Activated CD4-positive, alpha-beta T cell treated with anti-CD3 and anti-CD28 coated beads, Interleukin-2, amount 10 ng/mL, durations not matched to agents 24 days and 14 days (primary cell): ENCODE measurements at regions not wholly inside any gene's neighbourhood (a gene's known extent, or its start where the extent isn't known, plus 50 kb on each side); places are given as distances from the start of the nearest gene placed in this dataset.

Source experiments
- DNase-seq: peaks from one replicate; pipeline ENCODE4 v3.0.0; 2022
- H3K27ac Mint-ChIP-seq: one replicate; pipeline ENCODE4 v1.8.0; 2022; ENCODE audit warnings: mild to moderate bottlenecking, mixed read lengths
- H3K27me3 Mint-ChIP-seq: one replicate; pipeline ENCODE4 v1.8.0; 2022; ENCODE audit warnings: mixed read lengths
- H3K36me3 Mint-ChIP-seq: one replicate; pipeline ENCODE4 v1.8.0; 2022; ENCODE audit warnings: low read depth, mild to moderate bottlenecking, mixed read lengths
- H3K4me1 Mint-ChIP-seq: one replicate; pipeline ENCODE4 v1.8.0; 2021; ENCODE audit warnings: mixed read lengths
- H3K4me3 Mint-ChIP-seq: one replicate; pipeline ENCODE4 v1.8.0; 2022; ENCODE audit warnings: mild to moderate bottlenecking, moderate library complexity, mixed read lengths
- H3K9me3 Mint-ChIP-seq: one replicate; pipeline ENCODE4 v1.8.0; 2021; ENCODE audit warnings: mixed read lengths
- intact Hi-C: fragments of 100-400 bp; cut with micrococcal nuclease; formaldehyde crosslinking; loops from one replicate; pipeline ENCODE4 v1.15.1; 2023

- Mint-ChIP-seq H3K36me3 (no peaks in the 10 kb centered on the region), H3K9me3 (no peaks in the 10 kb centered on the region), H3K27me3 (no peaks in the 10 kb centered on the region), H3K4me1 (no peaks in the 10 kb centered on the region), H3K4me3 (no peak overlapping the region), H3K27ac (no peak overlapping the region)
- DNase-seq = no peak
- intact Hi-C loops = no loop called here
Measured at GRCh38 chr4:180657881-180658280, 1585.3 kb upstream of the TENM3 start.

- DNase-seq = peak; percentile 85
- Mint-ChIP-seq H3K27ac (no peak overlapping the region), H3K9me3 (no peaks in the 10 kb centered on the region), H3K27me3 (no peaks in the 10 kb centered on the region), H3K4me3 (no peak overlapping the region), H3K36me3 (no peaks in the 10 kb centered on the region), H3K4me1 (no peaks in the 10 kb centered on the region)
- intact Hi-C loops = loop anchor here (5.0 to 10.0 kb wide), 2 partner anchors 650 to 798 kb away; no protein-coding TSS in a partner anchor
Measured at GRCh38 chr4:180664766-180665368, 1578.3 kb upstream of the TENM3 start.

GRCh38 chr4:180665481-180665880 is 1577.7 kb upstream of the TENM3 start:
- Mint-ChIP-seq H3K4me3 (no peak overlapping the region), H3K4me1 (no peaks in the 10 kb centered on the region), H3K27ac (no peak overlapping the region), H3K27me3 (no peaks in the 10 kb centered on the region), H3K36me3 (no peaks in the 10 kb centered on the region), H3K9me3 (no peaks in the 10 kb centered on the region)
- intact Hi-C loops = loop anchor here (5.0 to 10.0 kb wide), 2 partner anchors 649 to 798 kb away; no protein-coding TSS in a partner anchor
- no peak for DNase-seq

- no peak overlapping the region for H3K27ac Mint-ChIP-seq
- DNase-seq = peak; percentile 61
- H3K4me1 Mint-ChIP-seq = no peaks in the 10 kb centered on the region
- H3K9me3 Mint-ChIP-seq = no peaks in the 10 kb centered on the region
- intact Hi-C loops = loop anchor here (5.0 to 10.0 kb wide), 2 partner anchors 649 to 799 kb away; no protein-coding TSS in a partner anchor
- no peaks in the 10 kb centered on the region for H3K27me3 Mint-ChIP-seq
- no peak overlapping the region for H3K4me3 Mint-ChIP-seq
- no peaks in the 10 kb centered on the region for H3K36me3 Mint-ChIP-seq
Measured at GRCh38 chr4:180665994-180666824, 1577.0 kb upstream of the TENM3 start.

GRCh38 chr4:180668732-180669131 is 1574.5 kb upstream of the TENM3 start:
- Mint-ChIP-seq H3K4me1 (no peaks in the 10 kb centered on the region), H3K4me3 (no peak overlapping the region), H3K27me3 (no peaks in the 10 kb centered on the region), H3K36me3 (no peaks in the 10 kb centered on the region), H3K9me3 (no peaks in the 10 kb centered on the region), H3K27ac (no peak overlapping the region)
- intact Hi-C loops = loop anchor here (5.0 to 10.0 kb wide), 2 partner anchors 646 to 801 kb away; no protein-coding TSS in a partner anchor
- no peak for DNase-seq

- no peak overlapping the region for H3K27ac Mint-ChIP-seq
- intact Hi-C loops = loop anchor here (5.0 to 10.0 kb wide), 2 partner anchors 645 to 802 kb away; no protein-coding TSS in a partner anchor
- no peaks in the 10 kb centered on the region for H3K36me3 Mint-ChIP-seq
- no peak overlapping the region for H3K4me3 Mint-ChIP-seq
- no peak for DNase-seq
- H3K27me3 Mint-ChIP-seq = no peaks in the 10 kb centered on the region
- no peaks in the 10 kb centered on the region for H3K9me3 Mint-ChIP-seq
- H3K4me1 Mint-ChIP-seq = no peaks in the 10 kb centered on the region
Measured at GRCh38 chr4:180669680-180670079, 1573.5 kb upstream of the TENM3 start.

GRCh38 chr4:180674619-180675358 is 1568.4 kb upstream of the TENM3 start:
- Mint-ChIP-seq H3K27me3 (no peaks in the 10 kb centered on the region), H3K9me3 (no peaks in the 10 kb centered on the region), H3K36me3 (no peaks in the 10 kb centered on the region), H3K27ac (no peak overlapping the region), H3K4me3 (no peak overlapping the region), H3K4me1 (no peaks in the 10 kb centered on the region)
- intact Hi-C loops = no loop called here
- DNase-seq = no peak

- H3K36me3 Mint-ChIP-seq = no peaks in the 10 kb centered on the region
- no peaks in the 10 kb centered on the region for H3K9me3 Mint-ChIP-seq
Measured at GRCh38 chr4:180675359-180675650, 1567.9 kb upstream of the TENM3 start.

GRCh38 chr4:180680305-180680704 is 1562.9 kb upstream of the TENM3 start:
- Mint-ChIP-seq H3K27ac (no peak overlapping the region), H3K9me3 (no peaks in the 10 kb centered on the region), H3K27me3 (no peaks in the 10 kb centered on the region), H3K4me1 (no peaks in the 10 kb centered on the region), H3K36me3 (no peaks in the 10 kb centered on the region), H3K4me3 (no peak overlapping the region)
- DNase-seq = no peak
- intact Hi-C loops = no loop called here

More at GRCh38 chr4:180675359-180675650, 1567.9 kb upstream of the TENM3 start:
- no peak for DNase-seq
- Mint-ChIP-seq H3K27me3 (no peaks in the 10 kb centered on the region), H3K4me3 (no peak overlapping the region), H3K4me1 (no peaks in the 10 kb centered on the region), H3K27ac (no peak overlapping the region)
- intact Hi-C loops = no loop called here

- Mint-ChIP-seq H3K36me3 (no peaks in the 10 kb centered on the region), H3K27me3 (no peaks in the 10 kb centered on the region), H3K27ac (no peak overlapping the region), H3K4me1 (no peaks in the 10 kb centered on the region), H3K4me3 (no peak overlapping the region), H3K9me3 (no peaks in the 10 kb centered on the region)
- no peak for DNase-seq
- intact Hi-C loops = no loop called here
Measured at GRCh38 chr4:180682776-180683175, 1560.4 kb upstream of the TENM3 start.

- intact Hi-C loops = no loop called here
- Mint-ChIP-seq H3K4me3 (no peak overlapping the region), H3K9me3 (no peaks in the 10 kb centered on the region), H3K36me3 (no peaks in the 10 kb centered on the region), H3K27me3 (no peaks in the 10 kb centered on the region), H3K27ac (no peak overlapping the region), H3K4me1 (no peaks in the 10 kb centered on the region)
- no peak for DNase-seq
Measured at GRCh38 chr4:180683186-180683585, 1560.0 kb upstream of the TENM3 start.

GRCh38 chr4:180688480-180688879 is 1554.7 kb upstream of the TENM3 start:
- Mint-ChIP-seq H3K4me1 (no peaks in the 10 kb centered on the region), H3K27me3 (no peaks in the 10 kb centered on the region), H3K9me3 (no peaks in the 10 kb centered on the region), H3K4me3 (no peak overlapping the region), H3K36me3 (no peaks in the 10 kb centered on the region), H3K27ac (no peak overlapping the region)
- DNase-seq = no peak
- intact Hi-C loops = no loop called here

- H3K4me1 Mint-ChIP-seq = no peaks in the 10 kb centered on the region
- H3K27me3 Mint-ChIP-seq = no peaks in the 10 kb centered on the region
- H3K9me3 Mint-ChIP-seq = peaks cover 7% of the 10 kb centered on the region
- no peak overlapping the region for H3K4me3 Mint-ChIP-seq
- no peaks in the 10 kb centered on the region for H3K36me3 Mint-ChIP-seq
- no peak for DNase-seq
- intact Hi-C loops = no loop called here
- H3K27ac Mint-ChIP-seq = no peak overlapping the region
Measured at GRCh38 chr4:180694875-180695274, 1548.3 kb upstream of the TENM3 start.

- no peak for DNase-seq
- Mint-ChIP-seq H3K27me3 (no peaks in the 10 kb centered on the region), H3K9me3 (peaks cover 7% of the 10 kb centered on the region), H3K4me3 (no peak overlapping the region), H3K27ac (no peak overlapping the region), H3K4me1 (no peaks in the 10 kb centered on the region), H3K36me3 (no peaks in the 10 kb centered on the region)
- intact Hi-C loops = no loop called here
Measured at GRCh38 chr4:180695851-180696250, 1547.4 kb upstream of the TENM3 start.
